ENCODE measurements at regions not wholly inside any gene's neighbourhood (a gene's known extent, or its start where the extent isn't known, plus 50 kb on each side); places are given as distances from the start of the nearest gene placed in this dataset.

- Histone ChIP-seq H3K9me3 (no peaks in the 10 kb centered on the region), H3K27ac (no peak overlapping the region), H3K27me3 (replicated peaks in 1 of 7) (no peaks in the 10 kb centered on the region), H3K4me1 (peaks cover 0 to 6% (median 0%) of the 10 kb centered on the region in 6 donors), H3K36me3 (no peaks in the 10 kb centered on the region), H3K4me3 (no peak overlapping the region)
- 51 to 59% (median 56%) methylated on average over 1 of the region's 1 CpG for WGBS, 5 donors
- intact Hi-C loops (cut with DNase I; ENCODE audit: low total_unique reads) = no loop called here
- DNase-seq = no peak
- no peak for TF ChIP-seq POLR2A (IDR thresholded peaks at IDR 0.05)
- no peak for TF ChIP-seq POLR2AphosphoS5 (IDR thresholded peaks at IDR 0.05)
- TF ChIP-seq CTCF (IDR thresholded peaks at IDR 0.05 in 8 of 11, conservative IDR thresholded peaks at IDR 0.05 in 3 of 11) = no peak
Measured at GRCh38 chr5:82886911-82887310, 190.3 kb downstream of the TMEM167A start.

GRCh38 chr5:82885627-82886389 is 191.4 kb downstream of the TMEM167A start:
- peaks cover 0 to 6% (median 0%) of the 10 kb centered on the region in 6 donors for H3K4me1 ChIP-seq
- 21 to 59% (median 54%) methylated on average over 3 of the region's 3 CpGs for WGBS, 5 donors
- H3K4me3 ChIP-seq = no peak overlapping the region
- no peak for DNase-seq
- no peaks in the 10 kb centered on the region for H3K27me3 ChIP-seq (replicated peaks in 1 of 7)
- H3K27ac ChIP-seq = no peak overlapping the region
- no peaks in the 10 kb centered on the region for H3K36me3 ChIP-seq
- intact Hi-C loops (cut with DNase I; ENCODE audit: low total_unique reads) = no loop called here
- peaks cover 0 to 4% (median 0%) of the 10 kb centered on the region in 8 donors for H3K9me3 ChIP-seq
- TF ChIP-seq POLR2AphosphoS5 (IDR thresholded peaks at IDR 0.05) = no peak
- no peak for TF ChIP-seq POLR2A (IDR thresholded peaks at IDR 0.05)
- TF ChIP-seq CTCF (IDR thresholded peaks at IDR 0.05 in 8 of 11, conservative IDR thresholded peaks at IDR 0.05 in 3 of 11) = no peak

- TF ChIP-seq POLR2AphosphoS5 (IDR thresholded peaks at IDR 0.05) = no peak
- TF ChIP-seq CTCF (IDR thresholded peaks at IDR 0.05 in 8 of 11, conservative IDR thresholded peaks at IDR 0.05 in 3 of 11) = no peak
- no peak for TF ChIP-seq POLR2A (IDR thresholded peaks at IDR 0.05)
- no peak for DNase-seq
- no peaks in the 10 kb centered on the region for H3K36me3 ChIP-seq
- H3K4me3 ChIP-seq = no peak overlapping the region
- H3K9me3 ChIP-seq = peaks cover 0 to 13% (median 8%) of the 10 kb centered on the region in 8 donors
- WGBS, 5 donors = 57 to 71% (median 60%) methylated on average over 5 of the region's 5 CpGs
- H3K4me1 ChIP-seq = peaks cover 0 to 6% (median 0%) of the 10 kb centered on the region in 6 donors
- intact Hi-C loops (cut with DNase I; ENCODE audit: low total_unique reads) = no loop called here
- no peak overlapping the region for H3K27ac ChIP-seq
- no peaks in the 10 kb centered on the region for H3K27me3 ChIP-seq (replicated peaks in 1 of 7)
Measured at GRCh38 chr5:82884821-82885471, 192.2 kb downstream of the TMEM167A start.

- H3K27me3 ChIP-seq (replicated peaks in 1 of 7) = no peaks in the 10 kb centered on the region
- H3K9me3 ChIP-seq = peaks cover 0 to 39% (median 30%) of the 10 kb centered on the region in 8 donors
- TF ChIP-seq POLR2A (IDR thresholded peaks at IDR 0.05) = no peak
- no peaks in the 10 kb centered on the region for H3K36me3 ChIP-seq
- intact Hi-C loops (cut with DNase I; ENCODE audit: low total_unique reads) = no loop called here
- no peak for DNase-seq
- no peak overlapping the region for H3K4me3 ChIP-seq
- peaks cover 0 to 6% (median 0%) of the 10 kb centered on the region in 6 donors for H3K4me1 ChIP-seq
- H3K27ac ChIP-seq = no peak overlapping the region
Measured at GRCh38 chr5:82882316-82882715, 194.9 kb downstream of the TMEM167A start.
